Stimulated activated CD8-positive, alpha-beta memory T cell treated with anti-CD3 and anti-CD28 coated beads, Interleukin-4, amount 100 ng/mL, for 24 hours (primary cell): ENCODE measurements at regions not wholly inside any gene's neighbourhood (a gene's known extent, or its start where the extent isn't known, plus 50 kb on each side); places are given as distances from the start of the nearest gene placed in this dataset.
"Not testable (repeated sequence)": the region's sequence is repeated elsewhere in the genome, so short reads cannot be mapped to it uniquely, and the experiment has no call there.

ENCODE experiments used
- DNase-seq: peaks from one replicate; pipeline ENCODE4 v3.0.0-alpha.2; 2020; ENCODE audit warnings: low read depth

DNA sequence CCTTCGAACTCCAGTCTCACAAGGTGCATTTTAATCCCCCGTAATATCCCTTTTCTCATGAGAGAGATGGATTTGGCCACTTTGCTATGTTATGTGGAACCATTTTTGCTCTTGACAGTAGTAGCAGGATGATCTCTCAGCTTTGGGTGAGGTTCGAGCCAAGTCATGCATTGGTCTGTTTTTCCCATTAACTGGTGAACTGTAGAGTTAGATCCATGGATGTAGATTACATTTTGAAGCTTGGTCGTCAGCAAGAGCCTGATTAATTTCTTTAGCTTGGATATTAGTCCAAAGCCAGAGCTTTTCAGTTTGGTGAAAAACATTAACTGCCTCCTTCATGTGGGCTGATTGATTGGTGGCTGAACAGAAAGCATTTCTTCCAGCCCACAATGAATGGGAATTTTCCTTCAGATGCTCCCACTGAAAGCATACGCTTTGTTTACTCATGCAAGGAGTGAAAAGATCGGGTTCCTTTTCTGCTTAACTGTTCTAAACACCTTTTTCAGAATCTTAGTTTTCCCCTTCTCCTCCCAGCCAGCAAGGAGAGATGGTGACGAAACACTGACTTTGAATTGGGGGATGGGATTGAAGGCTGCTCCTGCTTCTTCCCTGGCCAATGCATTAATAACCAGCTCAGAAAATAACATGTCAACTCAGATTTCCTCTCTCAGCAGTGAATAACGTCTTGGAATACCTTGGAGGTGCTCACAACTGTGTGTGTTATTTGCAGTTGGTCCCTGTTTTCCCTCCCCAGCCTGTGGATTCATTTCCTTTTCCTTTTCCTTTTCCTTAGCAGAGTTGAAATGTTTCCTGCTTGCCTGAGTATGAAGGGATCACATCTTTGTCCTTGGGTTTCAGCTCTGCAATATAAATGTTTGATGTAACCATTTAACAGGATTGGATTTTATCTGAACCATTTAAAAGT, 351.8 kb upstream of the FZD8 start:
- no peak for DNase-seq

DNA sequence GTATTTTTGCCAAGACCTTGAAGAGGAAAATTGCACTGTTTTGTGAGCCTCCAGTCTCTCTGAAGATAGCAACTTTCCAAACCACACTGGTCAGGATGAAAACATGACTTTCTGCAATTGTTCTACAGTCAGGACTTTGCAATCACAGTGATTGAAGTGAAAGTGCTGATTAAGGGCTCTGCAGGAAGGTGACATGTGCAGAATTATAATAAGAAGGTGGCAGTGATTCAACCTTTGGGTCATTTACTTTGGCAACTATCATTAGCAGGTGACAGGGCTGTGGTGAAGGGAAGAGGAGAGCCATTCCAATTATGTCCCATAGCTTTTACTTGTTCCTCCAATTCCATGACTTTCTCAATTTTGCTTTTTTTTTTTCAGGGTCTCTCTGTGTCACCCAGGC, 350.0 kb upstream of the FZD8 start:
- DNase-seq: no peak

DNA sequence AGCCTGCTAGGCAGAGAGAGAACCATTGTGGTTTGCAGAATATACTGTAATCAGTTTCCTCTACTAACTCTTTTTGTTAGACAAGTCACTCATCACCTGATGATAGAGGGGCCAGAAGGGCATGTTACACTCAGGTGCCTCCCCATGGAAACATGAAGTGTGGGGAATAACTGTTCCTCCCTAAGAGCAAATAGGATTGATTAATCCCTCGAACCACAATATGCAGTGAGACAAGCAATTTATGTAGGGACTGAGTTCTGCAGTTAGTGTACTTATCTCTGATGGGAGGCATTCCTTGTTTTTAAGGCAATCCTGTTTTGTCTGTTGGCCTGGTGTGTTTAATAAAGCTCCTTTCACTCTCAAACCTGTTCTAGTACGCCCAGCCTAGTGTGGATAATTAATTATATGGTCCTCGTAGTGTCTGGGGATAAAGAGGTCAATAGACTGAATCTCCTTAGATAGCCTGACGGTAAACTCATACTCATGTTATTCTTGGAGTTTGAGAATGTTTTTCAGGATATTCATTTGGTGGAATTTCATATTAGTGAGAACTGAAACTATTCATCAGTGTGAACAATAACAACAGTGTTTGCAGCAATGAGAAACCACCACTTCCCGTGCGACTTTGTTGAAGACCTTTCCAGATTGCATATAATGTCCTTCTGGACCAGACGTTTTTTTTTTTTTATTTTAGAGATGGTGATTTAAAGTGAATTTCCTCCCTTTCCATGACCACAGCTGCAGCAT, 344.8 kb upstream of the FZD8 start:
- no peak for DNase-seq

DNA sequence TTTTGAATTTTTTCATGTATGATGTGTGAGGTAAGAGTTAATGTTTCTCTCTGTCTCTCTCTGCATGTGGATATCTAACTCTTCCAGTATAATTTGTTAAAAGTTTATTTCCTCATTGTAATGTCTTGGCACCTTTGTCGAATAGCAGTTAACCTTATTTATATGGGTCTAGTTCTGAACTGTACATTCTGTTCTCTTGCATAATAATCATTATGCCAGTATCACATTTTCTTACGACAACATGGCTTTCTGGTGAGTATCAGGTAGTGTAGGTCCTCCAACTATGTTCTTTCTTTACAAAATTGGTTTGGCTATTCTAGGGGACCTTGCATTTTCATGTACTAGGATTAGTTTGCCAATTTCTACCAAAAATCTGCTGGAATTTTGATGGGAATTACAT, 337.0 kb upstream of the FZD8 start:
- DNase-seq: no peak

DNA sequence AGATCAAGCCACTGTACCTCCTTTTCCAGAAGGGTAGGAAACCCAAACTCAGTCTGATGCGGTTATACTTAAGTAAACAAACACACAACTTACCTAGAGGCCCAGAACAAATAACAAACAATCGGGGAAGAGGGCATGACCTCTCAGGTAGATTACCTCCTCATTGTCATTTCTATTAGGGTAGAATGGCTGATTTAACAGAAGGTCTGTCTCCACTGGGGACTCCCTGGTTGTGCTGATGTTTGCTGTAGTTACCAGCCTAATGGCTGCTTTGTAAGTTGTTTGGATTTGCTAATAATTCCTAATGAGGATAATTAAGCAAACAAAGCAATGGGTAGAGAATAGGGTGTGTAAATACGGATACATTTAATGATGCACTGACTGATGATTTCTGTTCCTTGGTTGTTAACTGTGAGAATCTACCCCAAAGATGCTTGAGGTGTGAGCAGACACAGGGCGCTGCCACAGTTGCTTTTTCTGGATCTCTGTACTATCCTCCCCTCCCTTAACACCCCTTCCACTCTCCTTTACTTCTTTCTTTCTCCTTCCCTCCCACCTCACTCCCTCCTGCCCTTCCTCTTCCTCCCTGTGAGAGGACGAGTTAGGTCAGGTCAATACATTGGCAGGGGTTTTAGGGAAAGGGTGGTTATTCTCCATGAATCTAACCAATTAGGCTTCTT, 332.0 kb upstream of the FZD8 start:
- DNase-seq: not testable (repeated sequence)

DNA sequence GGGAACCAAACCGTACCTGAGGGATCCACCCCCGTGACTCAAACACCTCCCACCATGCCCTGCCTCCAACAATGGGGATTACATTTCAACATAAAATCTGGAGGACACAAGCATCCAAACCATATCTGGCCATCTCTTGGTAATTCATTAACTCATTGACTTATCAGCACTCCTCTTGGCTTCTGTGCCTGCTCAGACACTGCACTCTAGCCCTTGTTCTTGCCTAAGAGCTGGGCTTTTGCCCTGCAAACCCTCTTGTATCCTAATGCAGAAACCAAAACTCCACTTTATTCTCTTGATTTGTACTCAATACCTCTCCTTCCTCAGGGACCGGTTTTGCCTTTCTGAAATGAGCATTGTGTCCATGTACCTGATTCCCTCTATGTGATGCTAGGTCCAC, 330.2 kb upstream of the FZD8 start:
- no peak for DNase-seq

DNA sequence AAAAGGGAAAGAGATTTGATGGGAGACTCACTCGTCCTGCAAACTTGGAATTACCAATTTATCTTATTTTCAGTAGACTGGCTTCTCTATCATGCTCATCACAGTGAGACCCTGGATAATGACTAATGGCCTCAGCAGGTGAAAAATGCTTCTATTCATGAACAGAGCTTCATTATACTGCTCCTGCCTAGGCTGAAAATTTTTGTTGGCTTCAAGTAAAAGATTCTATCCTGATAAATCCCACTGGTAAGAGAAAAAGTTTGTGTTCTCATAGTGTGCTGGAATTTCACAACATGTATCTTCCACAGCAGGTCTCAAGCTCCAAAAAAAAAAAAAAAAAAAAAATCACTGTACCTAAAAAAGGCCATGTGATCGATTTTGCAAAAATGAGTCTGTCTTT, 329.3 kb upstream of the FZD8 start:
- no peak for DNase-seq

DNA sequence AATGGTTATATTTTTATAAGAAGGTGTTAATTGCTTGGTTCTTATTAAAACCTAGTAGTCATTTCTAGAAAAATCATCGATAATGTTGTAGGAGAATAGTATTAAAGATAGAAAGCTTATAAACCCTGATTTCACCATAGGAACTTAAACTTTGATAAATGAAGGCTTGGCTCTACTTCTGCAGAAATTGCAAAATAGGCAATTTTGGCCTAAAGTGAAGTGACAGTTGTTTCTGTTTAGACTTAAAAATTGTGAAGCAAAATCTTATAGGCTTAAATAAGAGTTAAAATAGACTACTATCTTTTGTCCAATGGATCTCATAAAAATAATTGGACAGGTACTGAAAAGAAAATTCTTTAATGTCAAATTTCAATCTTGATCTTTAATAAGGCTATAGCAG, 321.6 kb upstream of the FZD8 start:
- DNase-seq: no peak

DNA sequence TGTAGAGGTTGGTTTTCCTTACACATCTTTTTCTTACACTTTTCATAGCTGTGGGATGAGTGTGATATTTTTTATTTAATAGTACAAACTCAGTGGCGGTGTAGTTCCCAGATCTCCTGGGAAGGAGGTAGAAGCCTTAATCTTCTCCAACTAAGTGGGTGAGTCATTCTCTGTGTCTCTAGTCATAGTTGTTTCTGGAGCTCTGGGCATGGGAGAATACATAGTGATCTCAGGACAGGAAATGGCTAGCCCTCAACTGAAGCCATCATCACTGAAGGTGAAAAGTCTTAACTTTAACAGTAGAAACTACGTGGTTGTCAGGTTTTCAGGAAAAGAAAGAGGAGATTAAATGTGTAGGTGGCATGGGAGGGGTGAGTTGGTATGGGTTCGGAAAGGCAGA, 319.4 kb upstream of the FZD8 start:
- DNase-seq: no peak

DNA sequence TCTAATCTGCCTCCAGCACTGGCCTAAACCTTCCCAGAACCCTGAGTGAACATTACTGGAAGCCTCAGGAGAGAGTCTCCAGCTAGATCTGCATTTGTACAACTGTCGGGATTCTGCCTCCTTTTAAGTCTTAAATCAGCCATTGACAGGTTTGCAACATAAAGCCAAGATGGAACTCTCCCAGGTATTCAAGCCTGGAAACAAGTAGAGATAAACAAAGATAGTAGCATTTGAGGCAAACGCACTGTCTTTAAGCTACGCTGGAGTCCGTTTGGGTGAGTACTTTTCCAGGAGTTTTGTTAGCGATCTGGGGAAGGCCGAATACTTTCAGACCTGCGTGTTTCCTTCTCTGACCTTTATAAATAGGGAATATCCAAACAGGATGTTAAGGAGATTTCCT, 317.2 kb upstream of the FZD8 start:
- DNase-seq: no peak

DNA sequence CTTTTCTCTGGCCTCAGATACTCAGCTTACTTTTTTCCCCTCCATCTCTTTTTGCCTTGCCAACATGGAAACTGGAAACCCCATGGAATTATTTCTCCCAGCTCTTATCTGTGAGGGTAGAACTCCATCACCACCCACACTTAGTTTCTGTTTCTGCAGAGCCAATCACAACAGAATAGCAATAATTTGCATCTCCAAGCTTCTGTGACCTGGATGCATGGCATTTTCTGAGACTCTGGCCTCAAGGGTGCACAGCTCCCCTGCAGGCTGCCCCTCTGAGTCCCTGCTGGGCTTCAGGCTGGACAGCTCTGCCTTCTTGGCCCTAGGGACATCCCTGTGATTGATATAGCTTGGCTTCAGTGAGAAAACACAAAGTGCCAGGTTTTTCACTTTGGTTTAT, 316.5 kb upstream of the FZD8 start:
- DNase-seq: not testable (repeated sequence)

DNA sequence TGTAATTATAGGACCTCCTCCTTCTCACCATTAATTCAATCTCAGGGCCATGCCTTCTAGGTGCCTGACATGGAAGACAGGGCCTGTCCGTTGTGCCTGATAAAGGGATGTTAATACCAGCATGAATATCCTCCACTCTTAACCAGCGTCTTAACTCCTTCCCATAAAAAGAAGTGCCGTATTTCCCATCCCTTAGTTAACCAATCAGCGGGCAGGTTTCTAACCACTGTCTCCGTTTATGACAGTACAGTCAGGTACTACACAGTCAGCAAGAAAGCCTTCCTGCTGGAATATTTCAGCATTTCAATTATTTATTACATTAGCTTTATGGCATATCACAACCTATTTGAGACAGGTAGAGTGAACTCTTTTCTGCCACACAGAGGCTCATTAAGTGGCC, 308.6 kb upstream of the FZD8 start:
- no peak for DNase-seq

DNA sequence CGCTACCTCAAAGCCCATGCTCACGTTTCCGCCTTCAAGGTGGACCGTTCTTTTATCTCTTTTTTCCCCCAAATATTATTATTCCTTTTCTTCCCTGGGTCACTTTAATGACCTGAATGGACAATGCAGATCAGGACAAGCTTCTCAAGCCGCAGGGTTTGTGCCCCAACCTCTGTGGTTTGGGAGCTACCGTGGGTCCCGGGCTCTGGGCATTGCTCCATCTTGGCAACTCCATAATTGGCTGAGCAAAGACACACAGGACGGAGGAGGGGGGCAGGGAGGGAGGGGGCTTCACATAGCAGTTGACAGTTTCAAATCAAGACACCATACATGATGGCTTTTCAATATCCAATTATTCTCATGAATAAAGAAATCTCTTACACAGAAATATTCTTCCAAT, 308.1 kb upstream of the FZD8 start:
- DNase-seq: no peak

DNA sequence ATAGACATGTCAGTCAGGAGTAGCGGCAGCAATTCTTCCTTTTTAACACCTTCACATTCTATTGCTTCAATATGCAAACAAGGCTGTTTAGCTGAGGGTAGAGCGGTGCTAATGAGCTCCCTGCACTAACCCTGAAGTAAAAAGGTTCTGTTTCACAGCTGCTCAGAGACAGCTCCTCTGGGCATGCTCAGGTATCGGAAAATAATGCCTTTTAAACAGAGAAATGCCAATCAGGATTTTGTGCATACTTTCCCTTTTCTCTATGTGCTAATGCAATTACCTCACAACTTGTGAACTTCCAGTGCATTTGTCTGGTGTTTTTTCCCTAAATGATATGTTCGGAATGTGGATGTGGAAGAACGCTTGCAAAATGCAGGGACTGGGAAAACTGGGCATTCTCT, 307.7 kb upstream of the FZD8 start:
- DNase-seq: no peak

DNA sequence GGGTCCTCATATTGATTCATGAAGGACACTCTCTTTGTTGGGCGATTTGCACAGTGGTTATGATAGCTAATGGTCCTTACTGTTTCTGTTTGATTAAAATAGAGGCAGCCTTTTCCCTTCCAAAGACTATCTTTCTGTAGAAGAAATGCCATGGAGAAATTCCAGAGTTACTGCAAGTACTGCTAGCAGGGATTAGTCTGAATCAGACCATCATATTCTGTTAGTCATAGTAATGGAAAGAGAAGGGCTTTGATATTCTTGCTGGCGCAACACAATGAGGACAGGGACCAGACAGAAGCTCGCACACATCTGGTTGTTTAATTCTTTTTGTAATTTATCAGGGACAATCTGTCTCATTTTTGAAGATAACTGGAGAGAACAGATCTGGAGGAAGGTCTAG, 304.5 kb upstream of the FZD8 start:
- no peak for DNase-seq

DNA sequence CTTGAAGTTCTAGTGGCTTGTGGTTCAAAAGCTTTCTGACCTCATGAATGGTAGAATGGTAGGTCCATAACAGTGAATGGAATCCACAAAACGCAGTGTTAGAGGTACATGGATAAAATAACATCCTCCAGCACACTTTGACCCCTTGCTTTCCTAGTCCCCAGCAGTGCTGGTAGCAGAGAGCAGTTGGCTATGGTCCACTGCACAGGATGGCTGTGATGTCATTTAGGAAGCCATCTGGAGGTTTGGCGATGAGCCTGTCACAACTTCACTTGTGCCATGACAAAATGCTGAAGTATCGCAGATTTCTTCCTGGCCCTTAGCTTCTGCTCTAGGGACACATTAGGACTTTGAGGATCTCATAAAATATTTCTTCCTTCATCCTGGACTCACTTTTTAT, 300.0 kb upstream of the FZD8 start:
- no peak for DNase-seq

DNA sequence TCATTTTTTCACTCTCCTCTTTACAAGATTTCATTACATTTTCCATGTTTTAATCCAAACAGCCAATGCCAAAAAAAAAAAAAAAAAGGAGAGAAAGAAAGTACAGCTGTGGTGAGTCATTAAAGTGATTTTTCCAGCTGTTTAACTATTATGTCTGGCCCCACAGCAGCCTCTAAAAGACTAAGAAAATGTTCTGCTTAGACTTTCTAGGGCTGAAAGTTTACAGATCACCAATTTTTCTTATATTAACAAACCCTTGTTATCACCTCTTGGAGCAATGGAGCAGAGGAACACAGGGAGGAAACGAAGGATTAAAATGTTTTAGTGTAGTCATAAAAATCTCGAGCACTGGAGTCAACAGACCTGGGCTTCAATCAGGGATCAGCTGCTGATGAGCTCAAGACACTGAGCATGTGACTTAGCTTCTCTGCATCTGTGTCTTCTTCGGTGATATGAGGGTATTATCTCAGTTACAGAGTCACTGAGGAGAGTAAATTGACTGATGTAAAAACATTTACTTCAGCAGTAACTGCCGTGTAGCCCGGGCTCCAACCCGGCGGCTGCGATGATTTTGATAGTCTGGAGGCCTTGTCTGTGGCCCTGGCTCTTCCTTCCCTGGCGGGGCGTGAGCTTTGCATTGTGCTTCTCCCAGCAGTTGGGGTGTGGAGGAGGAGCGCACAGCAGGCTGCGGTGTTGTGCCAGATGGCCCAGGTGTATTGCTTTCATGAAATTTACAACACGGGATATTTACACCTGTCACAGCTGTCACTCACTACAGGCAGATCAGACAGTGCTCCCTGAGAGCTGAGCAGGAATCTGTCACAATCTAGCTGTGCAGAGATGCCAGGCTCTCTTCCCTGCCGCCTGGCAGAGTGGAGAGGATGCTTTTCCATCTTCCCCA, 298.3 kb upstream of the FZD8 start:
- DNase-seq: no peak

DNA sequence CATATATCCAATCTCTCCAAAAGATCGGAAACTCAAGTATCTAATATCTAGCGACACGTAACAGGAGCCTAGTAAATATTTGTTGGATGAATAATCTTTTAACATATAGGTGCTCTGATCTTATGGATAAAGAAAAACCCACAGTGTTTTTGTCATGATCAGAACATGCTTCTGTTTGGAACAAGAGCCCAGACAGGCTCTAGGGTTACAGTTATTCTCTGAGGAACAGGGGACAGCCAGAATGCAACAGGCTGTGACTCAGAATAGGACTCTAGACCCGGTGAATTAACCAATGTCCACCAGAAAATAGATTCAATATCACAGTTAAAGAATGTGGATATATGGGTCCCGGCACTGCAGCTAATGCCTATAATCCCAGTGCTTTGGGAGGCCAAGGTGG, 296.1 kb upstream of the FZD8 start:
- no peak for DNase-seq

DNA sequence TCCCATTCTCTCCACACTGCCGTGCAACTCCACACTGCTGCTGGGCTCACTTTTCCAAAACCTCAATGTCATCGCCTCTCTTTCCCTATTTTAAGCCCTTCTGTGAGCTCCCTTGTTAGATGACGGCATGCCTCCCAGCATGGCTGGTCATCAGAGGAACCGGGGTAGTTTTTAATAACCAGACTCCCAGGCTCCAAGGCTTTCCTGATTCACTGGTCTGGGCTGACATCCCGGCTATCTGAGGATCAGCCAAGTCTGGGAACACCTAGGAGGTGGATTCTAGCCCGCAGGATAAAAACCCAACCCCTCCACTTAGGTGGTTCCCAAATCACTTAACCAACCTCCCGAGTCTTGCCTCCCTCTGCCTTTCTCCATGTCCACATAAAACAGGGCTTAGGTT, 295.4 kb upstream of the FZD8 start:
- DNase-seq: no peak

DNA sequence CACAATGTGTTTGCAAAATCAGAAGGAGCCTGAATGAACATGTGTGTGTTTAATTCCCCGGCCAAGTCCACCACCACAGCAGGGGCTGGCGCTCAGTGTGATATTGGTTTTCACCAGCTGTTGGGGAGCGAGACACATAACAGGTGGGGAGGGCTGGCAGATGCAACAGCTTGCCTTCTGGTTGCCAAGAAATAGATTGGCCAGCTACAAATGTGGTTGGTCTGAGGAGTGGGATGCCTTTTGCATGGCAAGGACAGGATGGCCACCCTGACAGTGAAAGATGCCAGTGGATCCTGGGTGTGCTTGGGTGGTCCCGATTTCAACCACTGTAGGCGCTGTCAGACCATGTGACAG, 292.5 kb upstream of the FZD8 start:
- no peak for DNase-seq

DNA sequence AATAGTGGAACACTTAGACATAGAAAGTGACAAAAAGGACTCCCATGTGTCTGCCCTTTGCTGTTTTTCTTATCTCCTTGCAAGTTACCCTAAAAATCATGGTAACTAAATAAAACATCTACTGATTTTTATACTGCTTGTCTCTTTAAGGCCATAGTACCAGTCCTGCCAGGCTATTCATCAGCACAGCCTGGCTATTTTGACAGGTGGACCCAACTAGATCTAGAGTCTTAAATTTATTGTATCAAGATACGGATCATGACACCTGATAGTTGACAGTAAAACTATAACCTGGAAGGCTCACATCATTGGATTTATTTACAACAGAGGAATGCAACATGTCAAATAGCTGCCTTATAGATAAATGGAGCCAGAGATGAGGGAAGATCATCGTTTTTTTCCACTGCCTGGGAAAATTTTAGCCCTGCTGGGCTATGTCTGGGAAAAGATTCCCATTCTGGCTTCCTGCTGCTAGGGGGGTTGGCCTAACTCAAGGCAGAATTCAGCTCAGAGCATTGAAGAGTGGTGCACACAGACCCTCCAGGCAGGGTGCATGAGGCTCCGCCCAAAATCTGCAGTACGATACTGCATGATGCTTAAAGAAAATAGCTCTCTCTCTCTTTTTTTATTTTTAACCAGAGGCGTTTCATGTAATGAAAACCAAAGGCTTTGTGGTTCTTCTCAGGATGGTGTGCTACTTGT, 292.0 kb upstream of the FZD8 start:
- DNase-seq: no peak
